NCI-H69 (cell line): ENCODE measurements at regions not wholly inside any gene's neighbourhood (a gene's known extent, or its start where the extent isn't known, plus 50 kb on each side); places are given as distances from the start of the nearest gene placed in this dataset.
A peak's percentile ranks its signal among the peaks of the same experiment; 100 is the strongest.
"Not testable (repeated sequence)": the region's sequence is repeated elsewhere in the genome, so short reads cannot be mapped to it uniquely, and the experiment has no call there.

Experiments
- DNase-seq: peaks from one replicate; lab custom pipeline; 2025; lab: John Stamatoyannopoulos, UW

DNA sequence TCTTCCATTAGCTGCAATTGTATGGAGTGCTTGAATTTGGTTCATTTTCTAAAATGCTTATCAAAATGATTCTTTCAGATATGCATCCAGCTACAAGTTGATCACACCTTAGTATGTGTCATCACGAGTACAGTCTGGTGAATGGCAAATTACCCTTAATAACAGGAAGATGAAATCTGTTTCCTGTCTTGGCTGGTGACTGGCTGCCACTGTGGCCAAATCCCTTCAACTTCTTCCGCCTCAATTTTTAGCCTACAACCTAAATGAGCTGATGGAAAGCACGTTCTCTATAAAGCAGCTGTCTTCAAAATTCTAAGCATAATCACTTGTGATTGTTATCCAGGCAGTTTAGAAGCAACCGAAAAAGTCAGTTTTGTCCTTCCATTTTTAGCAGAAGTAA lies 387.1 kb upstream of the NECTIN3 start:
- DNase-seq = peak; percentile 3

DNA sequence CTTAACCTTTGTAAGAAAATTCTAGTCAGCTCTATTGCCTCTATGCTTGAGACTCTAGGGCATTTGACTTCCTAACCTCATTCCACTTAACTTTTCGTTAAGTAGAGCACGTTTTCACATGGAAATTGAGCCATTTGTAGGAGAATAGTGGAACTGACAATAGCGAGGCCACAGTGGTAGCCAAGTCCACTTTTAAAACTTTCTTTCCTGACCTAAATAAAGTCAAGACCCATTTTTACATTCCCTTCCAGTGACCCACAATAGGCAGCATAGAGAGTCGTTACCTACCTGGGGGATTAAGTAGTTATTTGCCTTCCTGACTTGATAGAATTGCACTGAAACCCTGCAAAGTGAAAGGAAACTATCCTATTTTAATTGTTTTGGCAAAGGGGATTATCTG lies 386.0 kb upstream of the NECTIN3 start:
- no peak for DNase-seq

GRCh38 chr3:110686701-110687100 lies 384.9 kb upstream of the NECTIN3 start:
- peak; percentile 2 for DNase-seq

- no peak for DNase-seq
Measured at GRCh38 chr3:110687138-110687537, 384.5 kb upstream of the NECTIN3 start.

- no peak for DNase-seq
Measured at GRCh38 chr3:110697961-110698360, 373.7 kb upstream of the NECTIN3 start.

DNA sequence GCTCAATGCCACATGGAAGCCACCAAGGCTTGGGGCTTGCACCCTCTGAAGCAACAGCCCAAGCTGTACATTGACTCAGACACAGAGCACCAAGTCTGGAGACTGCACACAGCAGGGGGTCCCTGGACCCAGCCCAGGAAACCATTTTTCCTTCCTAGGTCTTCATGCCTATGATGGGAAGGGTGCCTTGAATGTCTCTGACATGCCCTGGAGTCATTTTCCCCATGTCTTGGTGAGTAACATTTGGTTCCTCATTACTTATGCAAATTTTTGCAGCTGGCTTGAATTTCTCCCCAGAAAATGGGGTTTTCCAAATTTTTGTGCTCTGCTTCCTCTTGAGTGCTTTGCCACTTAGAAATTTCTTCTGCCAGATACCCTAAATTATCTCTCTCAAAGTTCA lies 367.3 kb upstream of the NECTIN3 start:
- not testable (repeated sequence) for DNase-seq

GRCh38 chr3:110708156-110708555 lies 363.5 kb upstream of the NECTIN3 start:
- no peak for DNase-seq

- no peak for DNase-seq
Measured at GRCh38 chr3:110710156-110710555, 361.5 kb upstream of the NECTIN3 start.

DNA sequence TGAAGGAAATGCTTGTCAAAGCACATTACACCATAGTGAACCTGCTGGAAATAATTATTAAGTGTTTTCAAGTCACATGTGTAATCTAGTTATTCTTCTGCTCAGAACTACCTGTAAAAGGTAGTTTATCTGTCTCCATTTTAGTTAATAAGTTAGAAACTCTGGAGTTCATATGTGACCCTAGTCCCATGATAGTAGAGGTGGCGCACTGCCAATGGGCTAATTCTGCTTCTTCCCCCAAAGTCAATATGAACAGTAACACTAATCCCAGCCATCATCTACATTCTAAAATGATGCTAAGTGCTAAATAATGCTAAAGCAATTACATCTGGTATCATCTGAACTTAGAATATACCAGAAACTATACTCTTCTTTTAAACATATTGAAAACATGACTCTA lies 361.0 kb upstream of the NECTIN3 start:
- DNase-seq = peak; percentile 63

GRCh38 chr3:110711130-110711832 lies 360.3 kb upstream of the NECTIN3 start:
- DNase-seq = no peak

- DNase-seq = peak; percentile 1
Measured at GRCh38 chr3:110711851-110712516, 359.6 kb upstream of the NECTIN3 start.

DNA sequence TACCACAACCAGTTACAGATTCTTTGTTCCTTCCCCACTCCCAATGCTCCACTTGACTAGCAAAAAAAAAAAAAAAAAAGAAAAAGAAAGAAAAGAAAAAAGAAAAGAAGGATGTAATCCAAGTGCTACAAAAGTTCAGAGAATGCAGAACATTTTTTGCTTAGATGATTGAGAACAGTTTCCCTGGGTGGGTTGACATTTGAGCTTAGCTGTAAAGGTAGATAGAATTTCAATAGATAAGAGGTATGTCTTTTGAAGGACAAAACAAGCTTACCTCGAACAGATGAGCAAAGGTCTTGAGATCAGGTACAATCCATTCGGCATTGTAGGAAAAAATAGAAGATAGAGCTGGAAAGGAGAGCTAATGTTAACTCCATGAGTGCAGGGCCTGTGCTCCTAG lies 344.6 kb upstream of the NECTIN3 start:
- peak; percentile 63 for DNase-seq

DNA sequence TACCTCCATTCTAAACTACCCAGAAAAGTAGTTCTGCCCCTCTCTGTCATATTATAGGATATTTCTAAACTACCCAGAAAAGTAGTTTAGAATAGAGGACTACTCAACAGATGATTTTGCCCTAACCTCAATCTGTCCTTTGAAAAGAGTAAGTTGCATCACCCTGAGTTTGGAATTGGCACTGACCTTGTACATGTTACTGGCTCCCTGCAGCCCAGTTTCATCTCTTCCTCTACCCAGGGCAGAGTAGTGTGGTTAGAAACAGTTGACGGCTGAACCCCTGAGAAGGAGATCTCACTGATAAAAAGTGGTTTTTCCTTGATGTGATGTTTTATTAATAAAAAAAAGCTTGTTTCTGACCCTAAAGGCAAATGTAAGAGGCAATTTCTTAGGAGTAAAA lies 340.5 kb upstream of the NECTIN3 start:
- DNase-seq = no peak

DNA sequence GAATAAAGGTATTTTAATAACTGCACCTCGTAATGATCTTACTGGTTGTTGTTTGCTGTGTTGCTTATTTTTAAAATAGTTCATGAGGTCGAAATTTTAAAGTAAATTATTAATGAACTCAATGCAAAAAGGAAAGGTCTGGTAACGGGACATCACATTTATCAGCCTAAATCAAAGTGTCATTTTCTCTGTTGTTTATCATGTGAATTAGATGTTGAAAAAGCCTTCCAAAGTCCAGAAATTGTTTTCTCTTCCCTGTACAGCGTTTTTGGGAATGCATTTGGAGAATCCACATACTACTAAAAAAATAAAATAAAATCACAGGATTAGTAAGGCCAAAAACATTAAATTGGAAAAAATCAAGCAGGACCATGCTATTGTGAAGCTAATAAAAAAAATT lies 339.2 kb upstream of the NECTIN3 start:
- DNase-seq = no peak

- no peak for DNase-seq
Measured at GRCh38 chr3:110733045-110733444, 338.6 kb upstream of the NECTIN3 start.

GRCh38 chr3:110734524-110734923 lies 337.1 kb upstream of the NECTIN3 start:
- DNase-seq = no peak

GRCh38 chr3:110736332-110736731 lies 335.3 kb upstream of the NECTIN3 start:
- DNase-seq = no peak

- DNase-seq = no peak
Measured at GRCh38 chr3:110738531-110738930, 333.1 kb upstream of the NECTIN3 start.

DNA sequence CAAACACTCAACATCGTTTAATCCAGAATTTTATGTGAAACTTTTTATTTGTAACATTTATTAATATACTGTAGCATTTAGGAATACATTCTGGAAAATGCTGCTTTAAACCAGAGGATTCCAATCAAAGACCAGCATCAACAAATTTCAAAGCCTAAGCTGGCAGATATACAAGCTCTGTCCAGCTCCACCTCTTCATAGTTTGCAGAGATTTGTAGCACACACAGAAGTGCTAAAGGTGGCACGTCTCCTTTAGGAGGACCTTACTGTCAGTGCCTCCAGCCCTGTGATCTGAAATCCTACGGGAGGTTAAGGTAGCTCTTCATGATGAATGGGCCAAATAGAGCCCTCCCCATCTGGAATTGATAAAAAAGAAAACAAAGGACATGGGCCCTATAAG lies 329.7 kb upstream of the NECTIN3 start:
- peak; percentile 14 for DNase-seq

- DNase-seq = peak; percentile 94
Measured at GRCh38 chr3:110743202-110743601, 328.4 kb upstream of the NECTIN3 start.

- DNase-seq = peak; percentile 5
Measured at GRCh38 chr3:110743984-110744383, 327.6 kb upstream of the NECTIN3 start.

GRCh38 chr3:110744723-110745122 lies 326.9 kb upstream of the NECTIN3 start:
- no peak for DNase-seq

- DNase-seq = peak; percentile 59
Measured at GRCh38 chr3:110749006-110749405, 322.6 kb upstream of the NECTIN3 start.

GRCh38 chr3:110750201-110750600 lies 321.4 kb upstream of the NECTIN3 start:
- DNase-seq = peak; percentile 58
